Keratinocyte (primary cell): ENCODE measurements at regions not wholly inside any gene's neighbourhood (a gene's known extent, or its start where the extent isn't known, plus 50 kb on each side); places are given as distances from the start of the nearest gene placed in this dataset.

Experiments
- DNase-seq: peaks from one replicate; pipeline ENCODE4 v3.0.0-alpha.2; 2011; ENCODE audit warnings: low read depth, missing footprints, low spot score
- FAIRE-seq: peaks from 2 replicates; lab custom pipeline; 2011; peaks lifted over from hg19 to GRCh38; lab: Jason Lieb, UNC
- H2AFZ ChIP-seq: 2 replicates; pipeline ENCODE4 v1.6.0; 2012; ENCODE audit warnings: low read length, control low read depth, inconsistent platforms; ENCODE audit not compliant: control insufficient read depth
- H3K27ac ChIP-seq: 2 replicates; pipeline ENCODE4 v1.5.1; 2011; ENCODE audit warnings: low read length; ENCODE audit not compliant: control insufficient read depth, insufficient read depth
- H3K27me3 ChIP-seq: 3 replicates; pipeline ENCODE4 v1.6.0; 2011; ENCODE audit warnings: low read length; ENCODE audit not compliant: control insufficient read depth, insufficient read depth; ENCODE audit errors: extremely low read depth
- H3K36me3 ChIP-seq, 2 experiments: 2 replicates in 1 of 2; 3 replicates in 1 of 2; pipeline ENCODE4 v1.5.1; 2011; ENCODE audit warnings: low read length in 2 of 2, mild to moderate bottlenecking in 1 of 2; ENCODE audit not compliant: control insufficient read depth in 2 of 2, insufficient read depth in 2 of 2; ENCODE audit errors: extremely low read depth in 1 of 2
- H3K4me1 ChIP-seq: 3 replicates; pipeline ENCODE4 v1.5.1; 2011; ENCODE audit warnings: low read length; ENCODE audit not compliant: control insufficient read depth, insufficient read depth; ENCODE audit errors: extremely low read depth
- H3K4me2 ChIP-seq: 3 replicates; pipeline ENCODE4 v1.6.0; 2011; ENCODE audit warnings: low read depth, low read length; ENCODE audit not compliant: control insufficient read depth, insufficient read depth; ENCODE audit errors: extremely low read depth
- H3K4me3 ChIP-seq, 3 experiments: fragments of 200-600 bp in 1 of 3; sonication (generic) in 1 of 3; 2 replicates in 2 of 3; 3 replicates in 1 of 3; pipeline ENCODE4 v1.5.1; 2011 to 2016; ENCODE audit warnings: low read length in 3 of 3, mild to moderate bottlenecking in 3 of 3, control low read depth in 2 of 3, inconsistent platforms in 1 of 3, low read depth in 1 of 3, mixed read lengths in 1 of 3, mixed run types in 1 of 3, moderate library complexity in 1 of 3; ENCODE audit not compliant: control insufficient read depth in 2 of 3, insufficient read depth in 2 of 3; ENCODE audit errors: extremely low read depth in 1 of 3
- H3K79me2 ChIP-seq: 2 replicates; pipeline ENCODE4 v1.6.0; 2012; ENCODE audit warnings: low read length; ENCODE audit not compliant: control insufficient read depth, insufficient read depth
- H3K9ac ChIP-seq: 3 replicates; pipeline ENCODE4 v1.6.0; 2011; ENCODE audit warnings: low read length; ENCODE audit not compliant: control insufficient read depth, insufficient read depth; ENCODE audit errors: extremely low read depth
- H3K9me1 ChIP-seq: 3 replicates; pipeline ENCODE4 v1.6.0; 2011; ENCODE audit warnings: low read length; ENCODE audit not compliant: control insufficient read depth, insufficient read depth; ENCODE audit errors: extremely low read depth
- H3K9me3 ChIP-seq: 2 replicates; pipeline ENCODE4 v1.5.1; 2012; ENCODE audit warnings: low read depth, low read length; ENCODE audit not compliant: control insufficient read depth
- H4K20me1 ChIP-seq: 3 replicates; pipeline ENCODE4 v1.6.0; 2011; ENCODE audit warnings: low read length; ENCODE audit not compliant: control insufficient read depth, insufficient read depth; ENCODE audit errors: extremely low read depth
- EZH2 ChIP-seq: IDR thresholded peaks from one replicate; pipeline ENCODE4 v1.6.1; 2012; ENCODE audit warnings: inconsistent platforms, mild to moderate bottlenecking, low read length, moderate library complexity
- dilution Hi-C: fragments of 300-500 bp; cut with MboI; formaldehyde crosslinking; loops from one replicate; pipeline ENCODE4 v1.7.0; 2020; ENCODE audit warnings: low sequenced_read_pairs; ENCODE audit not compliant: extremely low pct_ligation_motif_present
- TF ChIP-seq, protein P1 (sequence below), 3 experiments: IDR thresholded peaks in 1 of 3; conservative IDR thresholded peaks in 1 of 3; optimal IDR thresholded peaks in 1 of 3; 2 replicates in 2 of 3; 3 replicates in 1 of 3; pipeline versions ENCODE3 to v1.5.1; 2011; ENCODE audit warnings: low read length in 3 of 3, mild to moderate bottlenecking in 3 of 3, moderate library complexity in 2 of 3, control low read depth in 1 of 3, inconsistent platforms in 1 of 3; ENCODE audit not compliant: insufficient read depth in 2 of 3; ENCODE audit errors: extremely low read depth in 1 of 3

DNA sequence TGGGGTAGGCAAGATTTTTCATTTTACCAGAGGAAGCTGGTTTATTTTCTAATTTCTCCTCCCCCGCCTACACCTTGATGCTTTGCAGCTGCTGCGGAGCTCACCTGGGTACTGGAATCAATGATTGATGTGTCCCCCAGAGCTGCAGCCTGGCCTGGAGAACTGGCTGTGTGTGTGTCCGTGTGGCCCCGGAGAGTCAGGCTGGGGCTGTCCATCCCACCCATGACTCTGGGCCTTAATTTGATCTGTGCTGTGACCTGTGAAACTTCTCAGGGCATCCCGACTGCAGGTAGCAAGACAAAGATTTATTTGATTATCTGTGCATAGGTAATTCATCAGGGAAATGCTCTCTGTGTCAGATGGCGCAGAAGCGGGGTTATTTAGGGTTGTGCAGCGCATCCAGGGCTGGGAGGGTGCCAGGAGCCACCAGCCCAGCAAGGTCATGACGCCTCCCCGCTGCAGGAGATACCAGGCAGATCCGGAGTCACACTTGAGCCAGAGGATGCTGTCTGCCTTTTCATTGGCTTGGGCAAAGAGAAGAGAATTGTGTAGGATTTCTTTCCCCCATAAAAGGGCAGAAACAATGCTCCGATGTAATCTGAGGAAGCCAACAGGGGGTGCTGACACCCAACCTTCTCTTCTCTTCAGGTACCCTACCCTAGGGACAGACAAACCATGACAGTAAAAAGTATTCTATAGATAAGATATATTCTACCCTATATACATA lies 346.6 kb downstream of the TSHZ3 start:
- TF ChIP-seq EZH2: no peak
- TF ChIP-seq, protein P1, sequence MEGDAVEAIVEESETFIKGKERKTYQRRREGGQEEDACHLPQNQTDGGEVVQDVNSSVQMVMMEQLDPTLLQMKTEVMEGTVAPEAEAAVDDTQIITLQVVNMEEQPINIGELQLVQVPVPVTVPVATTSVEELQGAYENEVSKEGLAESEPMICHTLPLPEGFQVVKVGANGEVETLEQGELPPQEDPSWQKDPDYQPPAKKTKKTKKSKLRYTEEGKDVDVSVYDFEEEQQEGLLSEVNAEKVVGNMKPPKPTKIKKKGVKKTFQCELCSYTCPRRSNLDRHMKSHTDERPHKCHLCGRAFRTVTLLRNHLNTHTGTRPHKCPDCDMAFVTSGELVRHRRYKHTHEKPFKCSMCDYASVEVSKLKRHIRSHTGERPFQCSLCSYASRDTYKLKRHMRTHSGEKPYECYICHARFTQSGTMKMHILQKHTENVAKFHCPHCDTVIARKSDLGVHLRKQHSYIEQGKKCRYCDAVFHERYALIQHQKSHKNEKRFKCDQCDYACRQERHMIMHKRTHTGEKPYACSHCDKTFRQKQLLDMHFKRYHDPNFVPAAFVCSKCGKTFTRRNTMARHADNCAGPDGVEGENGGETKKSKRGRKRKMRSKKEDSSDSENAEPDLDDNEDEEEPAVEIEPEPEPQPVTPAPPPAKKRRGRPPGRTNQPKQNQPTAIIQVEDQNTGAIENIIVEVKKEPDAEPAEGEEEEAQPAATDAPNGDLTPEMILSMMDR (optimal IDR thresholded peaks at IDR 0.05 in 1 of 3, IDR thresholded peaks at IDR 0.05 in 1 of 3, conservative IDR thresholded peaks at IDR 0.05 in 1 of 3; ENCODE audit: extremely low read depth in 1 of 3, insufficient read depth in 2 of 3, low read length in 3 of 3): no peak
- H3K27ac ChIP-seq: no peak overlapping the region
- H3K9ac ChIP-seq: no peak overlapping the region
- FAIRE-seq: no peak
- dilution Hi-C loops: no loop called here
- DNase-seq: no peak
- no peaks in the 10 kb centered on the region for H3K27me3 ChIP-seq
- H3K4me2 ChIP-seq: no peak overlapping the region
- no peaks in the 10 kb centered on the region for H3K9me1 ChIP-seq
- no peaks in the 10 kb centered on the region for H3K79me2 ChIP-seq
- H3K4me1 ChIP-seq: no peaks in the 10 kb centered on the region
- H3K4me3 ChIP-seq: no peak overlapping the region
- no peaks in the 10 kb centered on the region for H4K20me1 ChIP-seq
- no peaks in the 10 kb centered on the region for H3K36me3 ChIP-seq
- H3K9me3 ChIP-seq: no peaks in the 10 kb centered on the region
- H2AFZ ChIP-seq: no peak overlapping the region

DNA sequence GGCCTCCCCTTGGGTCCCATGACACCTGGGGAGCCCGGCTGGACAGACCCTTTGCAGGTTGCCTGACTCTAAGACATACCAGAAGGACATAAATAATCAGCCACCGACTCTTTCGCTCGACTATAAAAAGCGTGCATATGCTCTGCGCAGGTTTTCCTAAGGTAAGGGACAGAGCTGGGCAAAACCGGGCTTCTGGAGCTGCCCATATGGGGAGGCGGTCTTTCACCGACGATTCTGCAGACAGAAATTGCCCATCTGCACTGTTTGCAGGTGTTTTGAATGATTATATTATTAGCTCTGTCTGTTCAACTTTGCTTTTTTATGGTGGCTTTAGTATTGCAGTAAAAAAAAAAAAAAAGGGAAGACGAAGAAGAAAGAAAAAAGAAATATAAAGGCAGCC lies 347.2 kb downstream of the TSHZ3 start:
- no peaks in the 10 kb centered on the region for H4K20me1 ChIP-seq
- no peaks in the 10 kb centered on the region for H3K36me3 ChIP-seq
- no peak overlapping the region for H2AFZ ChIP-seq
- no peak for FAIRE-seq
- H3K9me1 ChIP-seq: no peaks in the 10 kb centered on the region
- TF ChIP-seq, protein P1 (optimal IDR thresholded peaks at IDR 0.05 in 1 of 3, IDR thresholded peaks at IDR 0.05 in 1 of 3, conservative IDR thresholded peaks at IDR 0.05 in 1 of 3; ENCODE audit: extremely low read depth in 1 of 3, insufficient read depth in 2 of 3, low read length in 3 of 3): no peak
- no peak for TF ChIP-seq EZH2
- H3K9ac ChIP-seq: no peak overlapping the region
- no peaks in the 10 kb centered on the region for H3K9me3 ChIP-seq
- H3K4me3 ChIP-seq: no peak overlapping the region
- DNase-seq: no peak
- no peaks in the 10 kb centered on the region for H3K79me2 ChIP-seq
- dilution Hi-C loops: no loop called here
- no peak overlapping the region for H3K4me2 ChIP-seq
- no peaks in the 10 kb centered on the region for H3K27me3 ChIP-seq
- no peak overlapping the region for H3K27ac ChIP-seq
- no peaks in the 10 kb centered on the region for H3K4me1 ChIP-seq
